Thyroid gland (tissue), 4 donors: ENCODE measurements at regions not wholly inside any gene's neighbourhood (a gene's known extent, or its start where the extent isn't known, plus 50 kb on each side); places are given as distances from the start of the nearest gene placed in this dataset.

Source experiments
- CTCF ChIP-seq, 6 experiments: fragments of 200-600 bp in 3 of 6; fragments of 450-650 bp in 3 of 6; sonication (generic) in 3 of 6; IDR thresholded peaks; one replicate each; pipeline ENCODE4 v1.5.1; 2016 to 2019; ENCODE audit warnings: antibody characterized with exemption in 6 of 6, mild to moderate bottlenecking in 2 of 6, inconsistent platforms in 1 of 6, moderate library complexity in 1 of 6
- POLR2A ChIP-seq, 2 donors: fragments of 450-650 bp; IDR thresholded peaks; one replicate each; pipeline ENCODE4 v1.6.1; 2017; ENCODE audit warnings: antibody characterized with exemption in 2 of 2, mild to moderate bottlenecking in 2 of 2, moderate library complexity in 1 of 2

- TF ChIP-seq CTCF (IDR thresholded peaks at IDR 0.05): no peak
- TF ChIP-seq POLR2A (IDR thresholded peaks at IDR 0.05): no peak
Measured at GRCh38 chr6:165200178-165200577, 109.2 kb downstream of the C6orf118 start.
